ENCODE measurements at regions not wholly inside any gene's neighbourhood (a gene's known extent, or its start where the extent isn't known, plus 50 kb on each side); places are given as distances from the start of the nearest gene placed in this dataset.

DNA sequence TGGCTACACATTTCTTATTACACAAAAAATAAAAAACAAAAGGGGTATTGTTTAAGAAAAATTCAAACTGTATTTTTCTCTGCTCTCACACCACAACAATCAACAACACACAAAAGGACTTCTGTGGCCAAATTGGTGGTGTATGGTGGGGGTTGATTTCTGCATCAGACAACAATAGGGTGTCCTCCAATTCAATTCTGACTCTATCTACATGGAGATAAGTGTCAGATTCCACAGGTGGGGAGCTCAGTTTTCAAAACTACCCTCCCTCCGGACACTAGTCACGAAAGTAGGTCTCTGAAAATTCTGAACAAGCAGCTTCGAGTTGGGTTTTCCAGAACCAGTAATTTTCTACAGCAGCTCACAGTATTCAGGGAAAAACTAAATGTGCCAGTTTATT is 744.9 kb upstream of the NCAM2 start:
- TF ChIP-seq, protein P1, sequence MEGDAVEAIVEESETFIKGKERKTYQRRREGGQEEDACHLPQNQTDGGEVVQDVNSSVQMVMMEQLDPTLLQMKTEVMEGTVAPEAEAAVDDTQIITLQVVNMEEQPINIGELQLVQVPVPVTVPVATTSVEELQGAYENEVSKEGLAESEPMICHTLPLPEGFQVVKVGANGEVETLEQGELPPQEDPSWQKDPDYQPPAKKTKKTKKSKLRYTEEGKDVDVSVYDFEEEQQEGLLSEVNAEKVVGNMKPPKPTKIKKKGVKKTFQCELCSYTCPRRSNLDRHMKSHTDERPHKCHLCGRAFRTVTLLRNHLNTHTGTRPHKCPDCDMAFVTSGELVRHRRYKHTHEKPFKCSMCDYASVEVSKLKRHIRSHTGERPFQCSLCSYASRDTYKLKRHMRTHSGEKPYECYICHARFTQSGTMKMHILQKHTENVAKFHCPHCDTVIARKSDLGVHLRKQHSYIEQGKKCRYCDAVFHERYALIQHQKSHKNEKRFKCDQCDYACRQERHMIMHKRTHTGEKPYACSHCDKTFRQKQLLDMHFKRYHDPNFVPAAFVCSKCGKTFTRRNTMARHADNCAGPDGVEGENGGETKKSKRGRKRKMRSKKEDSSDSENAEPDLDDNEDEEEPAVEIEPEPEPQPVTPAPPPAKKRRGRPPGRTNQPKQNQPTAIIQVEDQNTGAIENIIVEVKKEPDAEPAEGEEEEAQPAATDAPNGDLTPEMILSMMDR (conservative IDR thresholded peaks at IDR 0.05; ENCODE audit: low read depth, low read length): no peak
- DNase-seq (ENCODE audit: low read depth): no peak
- H3K4me3 ChIP-seq (ENCODE audit: low read depth, low read length): no peak overlapping the region

- no peak for DNase-seq (ENCODE audit: low read depth)
- H3K4me3 ChIP-seq (ENCODE audit: low read depth, low read length): no peak overlapping the region
- TF ChIP-seq, protein P1 (conservative IDR thresholded peaks at IDR 0.05; ENCODE audit: low read depth, low read length): no peak
These were observed 743.2 kb upstream of the NCAM2 start for GRCh38 chr21:20254964-20255363.

DNA sequence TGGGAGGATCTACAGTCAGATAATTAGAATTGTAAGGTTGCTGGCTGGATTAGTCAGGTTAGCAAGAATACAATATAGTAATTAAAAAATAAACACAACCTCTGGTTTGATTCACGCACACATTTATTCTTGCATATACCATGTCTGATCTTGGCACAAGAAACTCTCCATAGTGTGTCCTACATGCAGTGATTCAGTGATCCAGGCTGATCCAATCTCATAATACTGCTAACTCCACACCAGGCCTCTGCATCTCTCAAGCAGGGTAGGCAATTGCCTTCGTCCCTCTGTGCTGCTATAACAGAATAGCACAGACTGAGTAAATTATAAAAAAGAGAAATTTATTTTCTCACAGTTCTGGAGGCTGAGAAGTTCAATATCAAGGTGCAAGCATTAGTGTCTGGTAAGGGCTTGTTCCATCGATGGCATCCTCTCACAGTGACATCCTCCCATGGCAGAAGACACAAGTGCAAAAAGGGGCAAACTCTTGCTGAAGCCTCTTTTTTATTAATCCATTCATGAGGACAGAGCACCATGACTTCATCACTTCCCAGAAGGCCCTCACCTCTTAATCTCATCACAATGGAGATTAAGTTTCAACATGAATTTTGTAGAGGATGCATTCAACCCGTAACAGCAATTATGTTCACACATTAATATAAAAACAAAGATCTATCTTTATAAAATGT is 741.0 kb upstream of the NCAM2 start:
- TF ChIP-seq, protein P1 (conservative IDR thresholded peaks at IDR 0.05; ENCODE audit: low read depth, low read length): no peak
- no peak for DNase-seq (ENCODE audit: low read depth)
- no peak overlapping the region for H3K4me3 ChIP-seq (ENCODE audit: low read depth, low read length)

DNA sequence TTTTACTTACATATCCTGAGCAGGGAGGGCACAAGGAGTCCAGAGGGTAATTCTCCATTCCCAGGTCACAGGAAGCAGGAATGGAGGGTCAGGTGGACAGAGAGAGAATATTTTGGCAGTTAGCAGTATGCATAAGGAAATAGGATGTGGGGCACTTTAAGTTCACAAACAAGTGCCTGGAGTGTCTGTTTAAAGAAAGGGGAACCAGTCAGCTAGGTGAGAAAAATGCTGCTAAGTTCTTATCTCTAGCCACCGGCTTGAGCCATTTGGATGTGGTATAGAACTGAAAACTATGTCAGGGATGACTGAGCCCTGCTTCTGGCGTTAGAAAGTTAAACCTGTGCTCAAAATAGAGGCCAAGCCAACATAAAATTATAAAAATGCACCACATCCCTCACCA is 739.7 kb upstream of the NCAM2 start:
- TF ChIP-seq, protein P1 (conservative IDR thresholded peaks at IDR 0.05; ENCODE audit: low read depth, low read length): no peak

DNA sequence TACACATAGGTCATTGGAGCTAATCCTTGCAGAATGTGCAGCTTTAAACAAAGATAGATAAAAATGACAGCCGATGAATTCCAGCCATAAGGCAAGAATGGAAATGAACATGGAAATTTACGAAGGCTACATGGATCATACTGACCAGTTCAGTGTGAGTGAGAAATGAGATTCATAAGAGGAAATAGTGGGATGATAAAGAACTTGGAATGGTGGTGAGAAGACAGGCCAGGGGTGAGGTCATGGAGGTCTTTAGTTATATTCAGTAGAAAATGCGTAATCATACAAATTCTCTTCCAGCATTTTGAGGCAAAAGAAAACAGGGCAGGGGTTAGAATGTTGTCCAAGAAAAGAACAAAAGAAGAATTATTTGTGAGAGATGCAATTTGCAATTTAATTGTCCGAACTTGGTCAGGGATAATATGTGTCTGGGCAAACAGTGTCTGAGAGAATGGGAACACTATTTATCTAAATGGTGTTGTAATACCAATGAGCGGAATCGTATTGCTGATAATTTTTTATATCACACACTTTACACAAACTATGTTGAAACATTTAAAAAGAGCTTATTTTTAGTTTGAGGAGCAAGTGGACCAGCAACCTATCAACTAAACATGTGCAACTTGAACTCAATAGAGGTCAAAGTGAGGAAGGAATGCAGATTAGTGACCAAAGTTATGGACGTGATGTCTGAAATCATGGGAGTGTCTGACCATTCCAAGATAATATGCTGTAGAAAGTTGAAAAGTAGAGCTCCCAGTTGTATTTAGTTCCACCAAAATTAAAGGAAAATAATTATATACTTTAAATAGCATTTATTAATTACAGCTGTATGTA is 739.0 kb upstream of the NCAM2 start:
- TF ChIP-seq, protein P1 (conservative IDR thresholded peaks at IDR 0.05; ENCODE audit: low read depth, low read length): no peak
- H3K4me3 ChIP-seq (ENCODE audit: low read depth, low read length): no peak overlapping the region

More for the DNA sequence above, 739.7 kb upstream of the NCAM2 start:
- no peak overlapping the region for H3K4me3 ChIP-seq (ENCODE audit: low read depth, low read length)
- DNase-seq (ENCODE audit: low read depth): no peak

DNA sequence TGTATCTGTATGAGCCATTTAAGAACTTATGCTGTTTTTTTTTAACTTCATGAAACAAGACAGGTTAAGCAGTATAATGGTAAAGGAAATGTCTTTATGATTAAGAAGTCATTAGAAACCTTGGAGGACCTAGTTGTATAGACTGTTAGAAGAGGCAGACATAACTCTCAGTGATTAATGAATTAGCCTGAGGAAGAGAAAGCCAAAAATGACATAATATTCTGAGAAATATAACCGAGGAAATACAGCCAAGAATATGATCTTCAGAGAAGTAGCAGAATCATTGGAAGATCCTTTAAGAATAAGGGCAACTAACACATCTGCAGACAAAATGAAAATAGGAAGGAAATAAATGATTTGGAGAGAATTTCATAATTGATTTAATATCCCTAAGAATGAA is 738.1 kb upstream of the NCAM2 start:
- DNase-seq (ENCODE audit: low read depth): no peak
- H3K4me3 ChIP-seq (ENCODE audit: low read depth, low read length): no peak overlapping the region
- TF ChIP-seq, protein P1 (conservative IDR thresholded peaks at IDR 0.05; ENCODE audit: low read depth, low read length): no peak

More for the DNA sequence above, 739.0 kb upstream of the NCAM2 start:
- no peak for DNase-seq (ENCODE audit: low read depth)
